H1 (cell line): ENCODE measurements at regions not wholly inside any gene's neighbourhood (a gene's known extent, or its start where the extent isn't known, plus 50 kb on each side); places are given as distances from the start of the nearest gene placed in this dataset.

ENCODE experiments used
- GTF2F1 ChIP-seq: IDR thresholded peaks from 2 replicates; pipeline ENCODE4 v1.6.1; 2012; ENCODE audit warnings: low read depth, low read length, improper control_type of control experiment, borderline replicate concordance
- RBBP5 ChIP-seq: IDR thresholded peaks from 2 replicates; pipeline ENCODE4 v1.7.1; 2012; ENCODE audit warnings: low read depth, mild to moderate bottlenecking, inconsistent platforms, low read length, moderate library complexity, borderline replicate concordance
- TBP ChIP-seq: IDR thresholded peaks from 2 replicates; pipeline ENCODE4 v1.6.1; 2011; ENCODE audit warnings: low read depth, low read length, improper control_type of control experiment

DNA sequence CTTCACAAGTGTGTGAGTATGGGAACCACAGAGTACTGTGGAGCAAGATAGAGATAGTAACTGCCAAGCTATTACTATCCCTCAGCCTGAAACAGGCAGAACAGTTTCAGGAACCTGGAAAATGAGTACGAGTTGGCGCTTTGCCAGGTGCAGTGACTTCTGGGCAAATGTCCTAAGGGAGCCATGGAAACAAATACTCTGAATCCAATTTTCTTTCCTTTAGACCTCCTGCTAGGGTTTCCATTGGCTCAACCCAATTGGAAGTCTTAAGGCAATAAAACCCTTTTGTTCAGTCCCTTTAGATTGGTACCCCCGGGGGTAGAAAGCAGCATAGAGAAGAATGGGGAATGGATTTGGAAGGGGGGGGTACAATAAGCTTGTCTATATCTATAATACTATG, 205.0 kb upstream of the EPHA7 start (continued):
- TF ChIP-seq RBBP5 (no peak), TBP (no peak), GTF2F1 (no peak)
